ENCODE measurements at regions not wholly inside any gene's neighbourhood (a gene's known extent, or its start where the extent isn't known, plus 50 kb on each side); places are given as distances from the start of the nearest gene placed in this dataset.

GRCh38 chr11:62048100-62048499 is 75.7 kb upstream of the INCENP start:
- no peak for TF ChIP-seq POLR2A (IDR thresholded peaks at IDR 0.05; ENCODE audit: low read depth, low read length)
- DNase-seq (ENCODE audit: insufficient read length, low spot score) (no peak), FAIRE-seq (no peak)

GRCh38 chr11:62046568-62047100 is 77.2 kb upstream of the INCENP start:
- FAIRE-seq (no peak), DNase-seq (ENCODE audit: insufficient read length, low spot score) (no peak)
- TF ChIP-seq POLR2A (IDR thresholded peaks at IDR 0.05; ENCODE audit: low read depth, low read length), result no peak

GRCh38 chr11:62044639-62045121 is 77.2 kb upstream of the FTH1 start:
- DNase-seq (ENCODE audit: insufficient read length, low spot score) (no peak), FAIRE-seq (no peak)
- TF ChIP-seq POLR2A (IDR thresholded peaks at IDR 0.05; ENCODE audit: low read depth, low read length), result no peak

DNA sequence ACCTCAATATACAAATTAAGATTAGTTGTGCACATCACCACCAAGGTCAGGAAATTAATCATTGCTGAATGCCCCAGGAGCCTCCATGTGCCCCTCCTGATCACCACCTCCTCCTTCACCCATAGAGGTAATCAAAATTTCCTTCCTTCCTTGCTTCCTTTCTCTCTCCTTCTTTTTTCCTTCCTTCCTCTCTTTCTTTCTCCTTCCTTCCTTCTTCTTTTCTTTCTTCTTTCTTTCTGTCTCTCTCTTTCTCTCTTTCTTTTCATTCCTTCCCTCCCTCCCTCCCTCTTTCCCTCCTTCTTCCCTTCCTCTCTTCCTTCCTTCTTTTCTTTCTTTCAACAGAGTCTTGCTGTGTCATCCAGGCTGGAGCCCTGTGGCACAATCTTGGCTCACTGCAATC is 67.9 kb upstream of the FTH1 start:
- TF ChIP-seq POLR2A (IDR thresholded peaks at IDR 0.05; ENCODE audit: low read depth, low read length), result no peak
- DNase-seq (ENCODE audit: insufficient read length, low spot score) (no peak), FAIRE-seq (no peak)

DNA sequence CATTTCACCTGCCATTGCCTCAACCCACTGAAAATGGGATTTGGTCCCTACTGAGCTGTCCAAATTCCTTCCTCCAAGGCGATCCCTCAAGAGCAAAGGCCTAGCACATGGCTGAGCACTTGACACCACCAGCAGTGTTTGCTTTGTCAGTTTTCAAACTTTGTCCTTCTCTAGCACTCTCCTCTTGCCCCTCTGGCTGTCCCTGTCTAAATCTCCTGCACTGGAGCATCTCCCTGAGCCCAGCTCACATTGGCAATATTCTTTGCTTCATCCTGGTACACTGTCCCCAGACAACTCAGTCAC is 66.6 kb upstream of the FTH1 start:
- TF ChIP-seq POLR2A (IDR thresholded peaks at IDR 0.05; ENCODE audit: low read depth, low read length), result no peak
- DNase-seq (ENCODE audit: insufficient read length, low spot score), result no peak
- FAIRE-seq, result no peak

DNA sequence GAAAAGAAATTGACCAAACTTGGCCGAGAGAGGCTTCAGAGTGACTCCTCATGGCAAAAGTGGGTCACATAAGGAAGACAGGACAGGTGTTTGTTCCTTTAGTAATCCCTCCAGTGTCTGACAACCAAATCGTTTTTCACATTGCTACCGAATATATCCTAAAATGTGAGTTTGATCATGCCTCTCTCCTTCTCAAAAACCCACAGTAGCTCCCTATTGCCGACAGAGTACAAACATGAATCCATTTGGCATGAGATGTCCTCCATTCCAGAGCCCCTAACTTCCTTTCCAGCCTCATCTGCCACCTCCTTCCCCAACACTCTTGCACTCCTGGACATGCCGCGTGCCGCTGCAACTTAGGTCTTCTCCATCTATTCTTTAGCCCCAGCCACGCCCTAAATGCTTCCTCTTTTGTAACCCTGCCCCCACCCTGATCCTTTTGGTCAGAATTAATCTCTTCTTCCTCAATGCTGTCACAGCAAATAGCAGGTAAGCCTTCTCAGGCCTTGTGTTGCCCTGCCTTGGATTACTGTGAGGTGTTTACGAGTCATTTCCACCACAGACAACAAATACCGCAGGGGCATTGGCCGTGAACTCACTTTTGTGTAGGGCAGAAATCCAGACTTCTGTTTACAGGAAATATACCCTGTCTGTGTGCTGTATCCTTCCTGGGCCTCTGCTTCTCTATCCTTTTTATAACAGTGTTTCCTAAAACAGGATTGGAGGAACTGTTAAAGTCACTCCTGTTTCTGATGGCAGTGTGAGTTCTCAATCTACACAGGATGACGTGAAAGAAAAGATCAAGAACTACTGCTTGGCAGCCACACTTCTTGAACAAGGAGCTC is 66.0 kb upstream of the FTH1 start:
- TF ChIP-seq POLR2A (IDR thresholded peaks at IDR 0.05; ENCODE audit: low read depth, low read length), result no peak
- FAIRE-seq (peak; percentile 38), DNase-seq (ENCODE audit: insufficient read length, low spot score) (peak; percentile 42)

DNA sequence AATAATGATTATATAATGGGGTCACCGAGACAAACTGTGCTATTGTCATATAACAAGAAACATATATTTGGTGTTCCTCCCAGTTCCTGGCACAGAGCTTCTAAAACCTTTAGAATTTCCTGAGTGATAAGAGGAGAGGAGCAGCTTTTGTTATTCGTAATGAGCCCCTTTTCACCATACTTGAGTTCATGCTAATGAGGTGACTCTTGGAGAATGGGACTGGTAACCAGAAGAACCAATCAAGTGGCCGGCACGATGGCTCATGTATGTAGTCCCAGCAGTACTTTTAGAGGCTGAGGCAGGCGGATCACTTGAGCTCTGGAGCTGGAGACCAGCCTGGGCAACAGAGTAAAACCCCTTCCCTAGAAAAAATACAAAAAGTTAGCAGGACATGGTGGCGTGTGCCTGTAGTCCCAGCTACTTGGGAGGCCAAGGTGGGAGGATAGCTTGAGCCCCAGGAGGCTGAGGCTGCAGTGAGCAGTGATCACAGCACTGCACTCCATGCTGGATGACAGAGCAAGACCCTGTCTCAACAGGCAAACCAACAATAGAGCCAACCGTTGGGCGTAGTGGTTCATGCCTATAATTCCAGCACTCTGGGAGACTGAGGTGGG is 62.7 kb upstream of the FTH1 start:
- no peak for FAIRE-seq
- DNase-seq (ENCODE audit: insufficient read length, low spot score), result no peak
- TF ChIP-seq POLR2A (IDR thresholded peaks at IDR 0.05; ENCODE audit: low read depth, low read length), result no peak

- no peak for TF ChIP-seq POLR2A (IDR thresholded peaks at IDR 0.05; ENCODE audit: low read depth, low read length)
- FAIRE-seq (no peak), DNase-seq (ENCODE audit: insufficient read length, low spot score) (no peak)
These were observed 59.4 kb upstream of the FTH1 start for GRCh38 chr11:62026739-62027370.

DNA sequence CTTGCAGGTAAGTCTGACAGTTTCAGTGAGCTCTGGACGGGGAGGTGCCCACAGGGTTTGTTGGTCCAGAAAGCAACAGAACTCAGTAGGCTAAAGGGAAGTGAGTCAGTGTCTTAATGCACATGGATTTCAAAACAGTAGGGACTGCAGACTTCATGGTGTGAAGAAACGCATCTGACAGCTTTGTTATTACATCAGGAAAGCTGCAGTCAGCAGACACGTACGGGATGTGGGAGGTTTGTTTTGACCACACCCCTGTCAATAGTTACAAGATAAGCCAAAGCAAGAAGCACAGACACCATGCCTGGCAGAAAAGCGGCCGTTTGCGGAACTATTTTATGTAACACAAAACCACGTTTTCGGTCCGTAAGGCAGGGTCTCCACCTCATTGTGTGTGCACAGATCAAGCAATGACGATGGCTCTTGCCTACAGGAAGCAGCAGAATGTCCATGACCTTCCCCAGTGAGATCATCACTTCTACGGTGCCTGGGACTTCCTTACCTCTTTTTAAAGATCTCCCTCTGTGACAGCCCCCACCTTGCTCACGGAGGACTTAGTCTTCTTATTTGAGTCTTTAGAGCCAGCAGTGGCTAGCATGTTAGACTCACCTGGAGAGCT is 58.2 kb upstream of the FTH1 start:
- DNase-seq (ENCODE audit: insufficient read length, low spot score) (peak; percentile 71), FAIRE-seq (peak; percentile 78)
- no peak for TF ChIP-seq POLR2A (IDR thresholded peaks at IDR 0.05; ENCODE audit: low read depth, low read length)

- no peak for TF ChIP-seq POLR2A (IDR thresholded peaks at IDR 0.05; ENCODE audit: low read depth, low read length)
- FAIRE-seq, result no peak
- DNase-seq (ENCODE audit: insufficient read length, low spot score), result no peak
These were observed 57.6 kb upstream of the FTH1 start for GRCh38 chr11:62024936-62025486.

DNA sequence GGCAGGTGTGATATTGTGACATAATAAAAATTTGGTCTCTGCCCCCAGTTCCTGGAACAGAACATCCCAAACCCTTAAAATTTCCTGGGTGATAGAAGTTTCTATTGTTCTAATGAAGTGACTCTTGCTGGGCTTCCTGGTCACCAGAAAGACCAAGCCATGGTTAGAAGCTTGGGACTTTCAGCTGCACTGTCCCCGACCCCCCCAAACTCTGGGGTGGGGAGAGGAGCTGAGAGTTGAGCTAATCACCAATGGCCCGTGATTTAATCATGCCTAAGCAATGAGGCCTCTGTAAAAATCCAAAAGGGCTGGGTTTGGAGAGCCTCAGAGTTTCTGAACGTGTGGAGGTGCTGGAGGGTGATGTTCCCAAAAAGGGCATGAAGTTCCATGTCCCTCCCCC is 54.8 kb upstream of the FTH1 start:
- DNase-seq (ENCODE audit: insufficient read length, low spot score), result no peak
- TF ChIP-seq POLR2A (IDR thresholded peaks at IDR 0.05; ENCODE audit: low read depth, low read length), result no peak
- FAIRE-seq, result no peak

GRCh38 chr11:62020661-62021060 is 53.2 kb upstream of the FTH1 start:
- TF ChIP-seq POLR2A (IDR thresholded peaks at IDR 0.05; ENCODE audit: low read depth, low read length), result no peak
- DNase-seq (ENCODE audit: insufficient read length, low spot score), result no peak
- no peak for FAIRE-seq

DNA sequence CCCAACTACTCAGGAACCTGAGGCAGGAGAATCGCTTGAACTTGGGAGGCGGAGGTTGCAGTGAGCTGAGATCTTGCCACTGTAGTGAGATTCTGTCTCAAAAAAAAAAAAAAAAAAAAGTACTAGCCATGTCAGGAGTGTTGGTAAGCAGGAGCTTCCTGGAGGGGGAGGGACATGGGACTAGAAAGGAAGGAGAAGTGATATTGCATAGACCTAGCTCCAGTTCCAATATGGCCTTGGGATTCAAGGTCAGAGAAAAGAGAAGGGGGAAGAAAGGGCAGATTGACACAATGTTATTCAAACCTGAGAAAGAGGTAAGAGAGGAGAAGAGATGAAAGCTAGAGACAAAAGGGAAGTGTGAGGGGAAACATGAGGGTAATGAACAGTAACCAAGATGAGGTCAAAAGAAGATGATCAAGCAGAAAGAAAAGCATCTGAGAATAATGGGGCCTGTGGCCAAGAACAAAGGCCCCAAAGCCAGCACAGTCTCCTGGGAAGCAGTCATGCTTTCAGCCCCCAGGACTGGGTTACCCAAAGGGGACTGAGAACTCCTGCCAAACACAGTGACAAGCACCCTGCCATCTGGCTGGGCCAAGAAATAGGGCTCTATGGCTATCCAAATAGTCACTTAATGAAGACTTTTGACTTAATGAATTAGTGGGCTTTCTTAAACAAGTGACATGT is 51.7 kb upstream of the FTH1 start:
- TF ChIP-seq POLR2A (IDR thresholded peaks at IDR 0.05; ENCODE audit: low read depth, low read length), result no peak
- DNase-seq (ENCODE audit: insufficient read length, low spot score) (no peak), FAIRE-seq (no peak)

All from H54 (cell line).